GM23338 (cell line): ENCODE measurements at regions not wholly inside any gene's neighbourhood (a gene's known extent, or its start where the extent isn't known, plus 50 kb on each side); places are given as distances from the start of the nearest gene placed in this dataset.

Experiments
- EZH2 ChIP-seq: fragments of 200-600 bp; sonication (generic); IDR thresholded peaks from one replicate; pipeline ENCODE4 v1.8.0; 2017; ENCODE audit warnings: antibody characterized with exemption, mild to moderate bottlenecking, low read depth; ENCODE audit not compliant: unreplicated experiment
- EZH2phosphoT487 ChIP-seq: fragments of 200-600 bp; sonication (generic); IDR thresholded peaks from one replicate; pipeline ENCODE4 v1.8.1; 2018; ENCODE audit warnings: antibody characterized with exemption; ENCODE audit not compliant: unreplicated experiment
- NANOG ChIP-seq: IDR thresholded peaks from 2 replicates; pipeline ENCODE4 v1.6.1; 2016; ENCODE audit warnings: antibody characterized with exemption, borderline replicate concordance
- POLR2AphosphoS5 ChIP-seq: IDR thresholded peaks from 2 replicates; pipeline ENCODE4 v1.6.1; 2016; ENCODE audit warnings: antibody characterized with exemption, low read depth
- TF ChIP-seq, protein P1 (sequence below), 2 experiments: fragments of 200-600 bp in 1 of 2; sonication (generic) in 1 of 2; conservative IDR thresholded peaks; 2 replicates each; pipeline versions ENCODE4 v1.5.1 to v1.6.1; 2016 to 2017; ENCODE audit warnings: antibody characterized with exemption in 2 of 2, low read depth in 2 of 2, mild to moderate bottlenecking in 2 of 2, moderate library complexity in 1 of 2
- TF ChIP-seq, protein P2 (sequence below): IDR thresholded peaks from one replicate; pipeline ENCODE4 v1.6.1; 2018; ENCODE audit warnings: antibody characterized with exemption; ENCODE audit not compliant: unreplicated experiment

DNA sequence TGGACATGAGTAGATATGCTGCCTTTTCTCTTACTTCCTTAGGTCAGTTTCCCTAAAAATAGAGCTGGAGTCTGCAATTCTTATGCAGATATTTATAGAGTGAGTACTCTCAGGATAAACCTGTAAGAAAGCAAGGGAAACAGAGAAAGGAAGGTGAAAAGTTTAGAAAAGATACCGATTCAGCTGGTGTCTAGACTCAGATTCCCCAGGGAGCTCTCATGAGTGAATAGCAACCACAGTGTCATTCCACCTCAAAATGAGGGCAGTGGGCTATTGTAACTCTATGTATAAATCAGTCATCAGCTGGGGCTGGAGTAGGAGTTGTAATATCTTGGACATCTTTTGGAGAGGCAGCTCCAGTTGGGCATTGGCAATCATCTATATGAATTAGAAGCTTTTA, 1485.1 kb upstream of the TMEFF2 start:
- TF ChIP-seq, protein P1, sequence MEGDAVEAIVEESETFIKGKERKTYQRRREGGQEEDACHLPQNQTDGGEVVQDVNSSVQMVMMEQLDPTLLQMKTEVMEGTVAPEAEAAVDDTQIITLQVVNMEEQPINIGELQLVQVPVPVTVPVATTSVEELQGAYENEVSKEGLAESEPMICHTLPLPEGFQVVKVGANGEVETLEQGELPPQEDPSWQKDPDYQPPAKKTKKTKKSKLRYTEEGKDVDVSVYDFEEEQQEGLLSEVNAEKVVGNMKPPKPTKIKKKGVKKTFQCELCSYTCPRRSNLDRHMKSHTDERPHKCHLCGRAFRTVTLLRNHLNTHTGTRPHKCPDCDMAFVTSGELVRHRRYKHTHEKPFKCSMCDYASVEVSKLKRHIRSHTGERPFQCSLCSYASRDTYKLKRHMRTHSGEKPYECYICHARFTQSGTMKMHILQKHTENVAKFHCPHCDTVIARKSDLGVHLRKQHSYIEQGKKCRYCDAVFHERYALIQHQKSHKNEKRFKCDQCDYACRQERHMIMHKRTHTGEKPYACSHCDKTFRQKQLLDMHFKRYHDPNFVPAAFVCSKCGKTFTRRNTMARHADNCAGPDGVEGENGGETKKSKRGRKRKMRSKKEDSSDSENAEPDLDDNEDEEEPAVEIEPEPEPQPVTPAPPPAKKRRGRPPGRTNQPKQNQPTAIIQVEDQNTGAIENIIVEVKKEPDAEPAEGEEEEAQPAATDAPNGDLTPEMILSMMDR (conservative IDR thresholded peaks at IDR 0.05; ENCODE audit: low read depth in 2 of 2) = no peak
- no peak for TF ChIP-seq EZH2phosphoT487
- no peak for TF ChIP-seq POLR2AphosphoS5
- TF ChIP-seq, protein P2, sequence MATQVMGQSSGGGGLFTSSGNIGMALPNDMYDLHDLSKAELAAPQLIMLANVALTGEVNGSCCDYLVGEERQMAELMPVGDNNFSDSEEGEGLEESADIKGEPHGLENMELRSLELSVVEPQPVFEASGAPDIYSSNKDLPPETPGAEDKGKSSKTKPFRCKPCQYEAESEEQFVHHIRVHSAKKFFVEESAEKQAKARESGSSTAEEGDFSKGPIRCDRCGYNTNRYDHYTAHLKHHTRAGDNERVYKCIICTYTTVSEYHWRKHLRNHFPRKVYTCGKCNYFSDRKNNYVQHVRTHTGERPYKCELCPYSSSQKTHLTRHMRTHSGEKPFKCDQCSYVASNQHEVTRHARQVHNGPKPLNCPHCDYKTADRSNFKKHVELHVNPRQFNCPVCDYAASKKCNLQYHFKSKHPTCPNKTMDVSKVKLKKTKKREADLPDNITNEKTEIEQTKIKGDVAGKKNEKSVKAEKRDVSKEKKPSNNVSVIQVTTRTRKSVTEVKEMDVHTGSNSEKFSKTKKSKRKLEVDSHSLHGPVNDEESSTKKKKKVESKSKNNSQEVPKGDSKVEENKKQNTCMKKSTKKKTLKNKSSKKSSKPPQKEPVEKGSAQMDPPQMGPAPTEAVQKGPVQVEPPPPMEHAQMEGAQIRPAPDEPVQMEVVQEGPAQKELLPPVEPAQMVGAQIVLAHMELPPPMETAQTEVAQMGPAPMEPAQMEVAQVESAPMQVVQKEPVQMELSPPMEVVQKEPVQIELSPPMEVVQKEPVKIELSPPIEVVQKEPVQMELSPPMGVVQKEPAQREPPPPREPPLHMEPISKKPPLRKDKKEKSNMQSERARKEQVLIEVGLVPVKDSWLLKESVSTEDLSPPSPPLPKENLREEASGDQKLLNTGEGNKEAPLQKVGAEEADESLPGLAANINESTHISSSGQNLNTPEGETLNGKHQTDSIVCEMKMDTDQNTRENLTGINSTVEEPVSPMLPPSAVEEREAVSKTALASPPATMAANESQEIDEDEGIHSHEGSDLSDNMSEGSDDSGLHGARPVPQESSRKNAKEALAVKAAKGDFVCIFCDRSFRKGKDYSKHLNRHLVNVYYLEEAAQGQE = no peak
- TF ChIP-seq EZH2 = no peak
- no peak for TF ChIP-seq NANOG
